K562 (cell line): ENCODE measurements at regions not wholly inside any gene's neighbourhood (a gene's known extent, or its start where the extent isn't known, plus 50 kb on each side); places are given as distances from the start of the nearest gene placed in this dataset.

Experiments
- ATAC-seq: fragments of 200-7000 bp; cut with Tn5 transposase; 3 replicates; pipeline ENCODE4 v1.9.1; 2020; ENCODE audit warnings: moderate library complexity
- BruUV-seq: library from RNA; stranded (reverse); fragments of 400-500 nt; replicated peaks from 2 replicates; lab custom pipeline; 2021; lab: Mats Ljungman, UMichigan
- CTCF ChIA-PET: fragments of 300-600 bp; formaldehyde crosslinking; extraction: SDS; loops from one replicate; lab custom pipeline; 2021; ENCODE audit warnings: low intra/inter-chr PET ratio; lab: Yijun Ruan, JAX
- POLR2A ChIA-PET: fragments of 300-600, 350-650 bp; sonication (Branson Sonifier 250); formaldehyde crosslinking; extraction: SDS; loops from one replicate; lab custom pipeline; 2021; ENCODE audit warnings: antibody characterized with exemption, inconsistent platforms; lab: Yijun Ruan, JAX
- DNase-seq, 4 experiments: peaks; one replicate each; pipeline versions ENCODE4 v3.0.0 to v3.0.0-alpha.2; 2011 to 2018; ENCODE audit warnings: low spot score in 3 of 4, mixed read lengths in 3 of 4; ENCODE audit errors: extremely low read depth in 1 of 4
- FAIRE-seq: peaks from 2 replicates; lab custom pipeline; 2011; peaks lifted over from hg19 to GRCh38; lab: Jason Lieb, UNC
- H2AFZ ChIP-seq: 2 replicates; pipeline ENCODE4 v1.6.0; 2011; ENCODE audit warnings: low read depth, low read length, control low read depth, inconsistent platforms
- H3K27ac ChIP-seq: fragments of 200-600 bp; 3 replicates; pipeline ENCODE4 v1.8.0; 2011; ENCODE audit warnings: low read depth, mild to moderate bottlenecking, control low read depth, inconsistent platforms, low read length, moderate library complexity, mixed read lengths; ENCODE audit errors: extremely low read depth
- H3K27me3 ChIP-seq, 2 experiments: fragments of 300-600 bp in 1 of 2; 2 replicates in 1 of 2; 3 replicates in 1 of 2; pipeline versions ENCODE4 v1.6.0 to v1.8.0; 2011; ENCODE audit warnings: inconsistent platforms in 2 of 2, low read length in 2 of 2, mild to moderate bottlenecking in 1 of 2, mixed read lengths in 1 of 2, moderate library complexity in 1 of 2; ENCODE audit not compliant: control insufficient read depth in 2 of 2, insufficient read depth in 2 of 2
- H3K36me3 ChIP-seq: fragments of 300-600 bp; 3 replicates; pipeline ENCODE4 v1.8.0; 2011; ENCODE audit warnings: mild to moderate bottlenecking, low read length, inconsistent platforms; ENCODE audit not compliant: control insufficient read depth, insufficient read depth
- H3K4me1 ChIP-seq, 2 experiments: fragments of 200-600 bp in 1 of 2; replicated peaks in 1 of 2; 2 replicates in 1 of 2; 3 replicates in 1 of 2; pipeline versions ENCODE4 v1.5.1 to v1.8.0; 2011; ENCODE audit warnings: inconsistent platforms in 2 of 2, low read length in 2 of 2, mild to moderate bottlenecking in 1 of 2, mixed read lengths in 1 of 2, moderate library complexity in 1 of 2; ENCODE audit not compliant: control insufficient read depth in 2 of 2, insufficient read depth in 2 of 2
- H3K4me2 ChIP-seq: 2 replicates; pipeline ENCODE4 v1.6.1; 2011; ENCODE audit warnings: low read length, control low read depth, inconsistent platforms, mixed read lengths; ENCODE audit not compliant: insufficient read depth
- H3K4me3 ChIP-seq: fragments of 200-600 bp; sonication (generic), shearing (Covaris generic); 2 replicates; pipeline ENCODE4 v1.5.1; 2016; ENCODE audit warnings: control low read depth, inconsistent platforms
- H3K79me2 ChIP-seq: fragments of 200-600 bp; 3 replicates; pipeline ENCODE4 v1.8.0; 2011; ENCODE audit warnings: low read length, inconsistent platforms; ENCODE audit not compliant: control insufficient read depth, insufficient read depth
- H3K9ac ChIP-seq, 2 experiments: 2 replicates each; pipeline versions ENCODE4 v1.6.0 to v1.6.1; 2011; ENCODE audit warnings: low read depth in 2 of 2, low read length in 2 of 2, control low read depth in 1 of 2, inconsistent platforms in 1 of 2, mild to moderate bottlenecking in 1 of 2, mixed read lengths in 1 of 2; ENCODE audit not compliant: insufficient read depth in 1 of 2
- H3K9me1 ChIP-seq: one replicate; pipeline ENCODE4 v1.6.0; 2011; ENCODE audit warnings: inconsistent platforms, mild to moderate bottlenecking, low read length, moderate library complexity; ENCODE audit not compliant: control insufficient read depth, insufficient read depth
- H3K9me3 ChIP-seq: replicated peaks from 2 replicates; pipeline ENCODE4 v1.5.1; 2011; ENCODE audit warnings: low read depth, low read length, inconsistent platforms; ENCODE audit not compliant: control insufficient read depth, insufficient read depth
- H4K20me1 ChIP-seq: replicated peaks from 2 replicates; pipeline ENCODE4 v1.6.1; 2011; ENCODE audit warnings: low read length, inconsistent platforms, mixed read lengths; ENCODE audit not compliant: control insufficient read depth, insufficient read depth
- ASH1L ChIP-seq: fragments of 450-650 bp; IDR thresholded peaks from 2 replicates; pipeline ENCODE4 v1.6.1; 2018; ENCODE audit warnings: borderline replicate concordance, mild to moderate bottlenecking, low read depth; ENCODE audit not compliant: partially characterized antibody
- CBFA2T2 ChIP-seq: fragments of 450-650 bp; conservative IDR thresholded peaks from 2 replicates; pipeline ENCODE4 v1.6.1; 2017; ENCODE audit warnings: mild to moderate bottlenecking
- FOXK1 ChIP-seq: sonication (generic); formaldehyde crosslinking; IDR thresholded peaks from 2 replicates; pipeline ENCODE4 v1.8.0; 2022; ENCODE audit warnings: missing genetic modification reagents, mild to moderate bottlenecking, borderline replicate concordance
- HDGF ChIP-seq: fragments of 450-650 bp; IDR thresholded peaks from 2 replicates; pipeline ENCODE4 v1.6.1; 2016
- HMGN3 ChIP-seq: IDR thresholded peaks from 2 replicates; pipeline ENCODE4 v1.6.1; 2011; ENCODE audit warnings: borderline replicate concordance, low read depth, mild to moderate bottlenecking, mixed read lengths, low read length; ENCODE audit not compliant: insufficient read length; ENCODE audit errors: extremely low read depth
- HNRNPLL ChIP-seq: fragments of 200-400 bp; formaldehyde crosslinking; IDR thresholded peaks from 2 replicates; pipeline ENCODE4 v1.6.1; 2017; ENCODE audit warnings: low read length, low read depth, mild to moderate bottlenecking; ENCODE audit not compliant: poor library complexity, severe bottlenecking
- KAT2B ChIP-seq: IDR thresholded peaks from one replicate; pipeline ENCODE4 v1.6.1; 2012; ENCODE audit warnings: low read depth, mild to moderate bottlenecking, control low read depth, inconsistent platforms, low read length, moderate library complexity
- MYC ChIP-seq, 2 experiments: fragments of 250-450 bp in 1 of 2; sonication (Bioruptor Pico) in 1 of 2; IDR thresholded peaks; 2 replicates each; pipeline versions ENCODE4 v1.5.1 to v1.6.1; 2012 to 2021; ENCODE audit warnings: low read depth in 2 of 2, borderline replicate concordance in 1 of 2, improper control_type of control experiment in 1 of 2, low read length in 1 of 2, mild to moderate bottlenecking in 1 of 2, moderate library complexity in 1 of 2
- NR2C2 ChIP-seq, 2 experiments: fragments of 200-800 bp in 1 of 2; sonication (Bioruptor generic) in 1 of 2; sonication (generic) in 1 of 2; formaldehyde crosslinking in 1 of 2; IDR thresholded peaks; 2 replicates each; pipeline versions ENCODE4 v1.6.1 to v1.8.0; 2016 to 2022; ENCODE audit warnings: mild to moderate bottlenecking in 1 of 2, missing compliant biosample characterization in 1 of 2, missing genetic modification characterization in 1 of 2, missing genetic modification reagents in 1 of 2
- SIRT6 ChIP-seq: IDR thresholded peaks from one replicate; pipeline ENCODE4 v1.6.1; 2012; ENCODE audit warnings: low read depth, mild to moderate bottlenecking, control low read depth, inconsistent platforms, low read length, moderate library complexity
- STAT5B ChIP-seq: fragments of 250-450 bp; sonication (Bioruptor Pico); IDR thresholded peaks from 2 replicates; pipeline ENCODE4 v1.8.0; 2021; ENCODE audit warnings: mild to moderate bottlenecking, inconsistent platforms
- TAF15 ChIP-seq: fragments of 200-400 bp; formaldehyde crosslinking; IDR thresholded peaks from 2 replicates; pipeline ENCODE4 v1.6.1; 2017; ENCODE audit warnings: mild to moderate bottlenecking, low read depth, low read length, moderate library complexity
- XRCC4 ChIP-seq: IDR thresholded peaks from one replicate; pipeline ENCODE4 v1.6.1; 2011; ENCODE audit not compliant: insufficient read depth, insufficient read length; ENCODE audit errors: extremely low read depth
- ZNF444 ChIP-seq: fragments of 250-450 bp; sonication (Bioruptor Pico); IDR thresholded peaks from 2 replicates; pipeline ENCODE4 v1.4.0; 2020; ENCODE audit warnings: mild to moderate bottlenecking, moderate library complexity
- ZNF551 ChIP-seq: fragments of 250-450 bp; sonication (Bioruptor Pico); IDR thresholded peaks from 2 replicates; pipeline ENCODE4 v1.5.0; 2021; ENCODE audit warnings: mild to moderate bottlenecking, moderate library complexity
- WGBS: fragments of 100-300 bp; shearing (Covaris generic); methylation state at CpG from one replicate; pipeline ENCODE4 v1.1.6; 2016; ENCODE audit warnings: low coverage, mixed read lengths; ENCODE audit not compliant: insufficient coverage; ENCODE audit errors: missing lambda C conversion rate; 5-methylcytosine and 5-hydroxymethylcytosine counted together
- in situ Hi-C: fragments of 300-500 bp; cut with MboI; formaldehyde crosslinking; loops from 4 replicates; pipeline ENCODE4 v1.15.0; 2018; ENCODE audit warnings: inconsistent platforms, mixed read lengths
- intact Hi-C: fragments of 100-400 bp; cut with micrococcal nuclease; formaldehyde crosslinking; loops from 2 replicates; pipeline ENCODE4 v1.14.2; 2022
- TF ChIP-seq, protein P1 (sequence below): fragments of 450-650 bp; formaldehyde crosslinking; IDR thresholded peaks from 2 replicates; pipeline ENCODE4 v1.4.0; 2022; ENCODE audit warnings: mild to moderate bottlenecking, moderate library complexity
- TF ChIP-seq, protein P2 (sequence below): sonication (generic); formaldehyde crosslinking; IDR thresholded peaks from 2 replicates; pipeline ENCODE4 v1.8.0; 2022; ENCODE audit warnings: missing genetic modification reagents, mild to moderate bottlenecking, moderate library complexity, borderline replicate concordance
- TF ChIP-seq, protein P3 (sequence below): fragments of 250-450 bp; sonication (Bioruptor Pico); IDR thresholded peaks from 2 replicates; pipeline ENCODE4 v1.4.0; 2020; ENCODE audit warnings: mild to moderate bottlenecking, moderate library complexity, borderline replicate concordance

DNA sequence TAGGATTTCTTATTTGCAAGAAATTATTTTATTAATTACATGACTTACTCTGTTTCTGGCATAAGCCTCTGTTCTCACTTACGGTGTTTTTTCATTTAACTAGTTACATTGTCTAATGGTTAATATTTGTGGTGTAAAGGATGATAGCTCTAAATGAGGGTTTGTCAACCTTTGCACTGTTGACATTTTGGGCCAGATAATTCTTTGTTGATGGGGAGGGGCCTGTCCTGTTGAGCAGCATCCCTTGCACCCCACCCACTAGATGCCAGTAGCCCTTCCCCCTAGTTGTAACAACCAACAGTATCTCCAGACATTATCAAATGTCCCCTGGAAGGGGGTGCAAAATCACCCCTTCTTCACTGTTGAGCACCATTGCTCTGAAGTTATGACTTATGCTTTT lies 83.6 kb upstream of the SLC44A3 start:
- no peak overlapping the region for H3K4me3 ChIP-seq
- no peak overlapping the region for H3K27ac ChIP-seq
- FAIRE-seq, result no peak
- no peaks in the 10 kb centered on the region for H4K20me1 ChIP-seq
- H3K9me3 ChIP-seq, result no peaks in the 10 kb centered on the region
- no peak for DNase-seq
- no TSS peak for BruUV-seq
- H3K9ac ChIP-seq, result no peak overlapping the region
- no peaks in the 10 kb centered on the region for H3K9me1 ChIP-seq
- CTCF ChIA-PET, result no interaction called here
- no peak for TF ChIP-seq NR2C2 (CRISPR knock-in tag; IDR thresholded peaks at IDR 0.05)
- TF ChIP-seq NR2C2 (tag; IDR thresholded peaks at IDR 0.05), result no peak
- TF ChIP-seq HMGN3, result no peak
- no peak for TF ChIP-seq STAT5B (CRISPR knock-in tag)
- no peak for TF ChIP-seq ZNF444 (CRISPR knock-in tag)
- no peak for TF ChIP-seq MYC (IDR thresholded peaks at IDR 0.05; ENCODE audit: low read depth, low read length)
- no peak for TF ChIP-seq MYC (CRISPR knock-in tag; IDR thresholded peaks at IDR 0.05; ENCODE audit: borderline replicate concordance, low read depth)
- TF ChIP-seq HDGF, result no peak
- TF ChIP-seq, protein P1, sequence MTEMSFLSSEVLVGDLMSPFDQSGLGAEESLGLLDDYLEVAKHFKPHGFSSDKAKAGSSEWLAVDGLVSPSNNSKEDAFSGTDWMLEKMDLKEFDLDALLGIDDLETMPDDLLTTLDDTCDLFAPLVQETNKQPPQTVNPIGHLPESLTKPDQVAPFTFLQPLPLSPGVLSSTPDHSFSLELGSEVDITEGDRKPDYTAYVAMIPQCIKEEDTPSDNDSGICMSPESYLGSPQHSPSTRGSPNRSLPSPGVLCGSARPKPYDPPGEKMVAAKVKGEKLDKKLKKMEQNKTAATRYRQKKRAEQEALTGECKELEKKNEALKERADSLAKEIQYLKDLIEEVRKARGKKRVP (CRISPR knock-in tag), result no peak
- no peak for TF ChIP-seq CBFA2T2
- TF ChIP-seq, protein P2, sequence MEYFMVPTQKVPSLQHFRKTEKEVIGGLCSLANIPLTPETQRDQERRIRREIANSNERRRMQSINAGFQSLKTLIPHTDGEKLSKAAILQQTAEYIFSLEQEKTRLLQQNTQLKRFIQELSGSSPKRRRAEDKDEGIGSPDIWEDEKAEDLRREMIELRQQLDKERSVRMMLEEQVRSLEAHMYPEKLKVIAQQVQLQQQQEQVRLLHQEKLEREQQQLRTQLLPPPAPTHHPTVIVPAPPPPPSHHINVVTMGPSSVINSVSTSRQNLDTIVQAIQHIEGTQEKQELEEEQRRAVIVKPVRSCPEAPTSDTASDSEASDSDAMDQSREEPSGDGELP (CRISPR knock-in tag), result no peak
- no peak for TF ChIP-seq TAF15
- TF ChIP-seq HNRNPLL, result no peak
- no peak for TF ChIP-seq XRCC4
- TF ChIP-seq ZNF551, result no peak
- TF ChIP-seq SIRT6, result no peak
- no peak for TF ChIP-seq KAT2B
- TF ChIP-seq ASH1L, result no peak
- TF ChIP-seq FOXK1 (CRISPR knock-in tag), result no peak
- TF ChIP-seq, protein P3, sequence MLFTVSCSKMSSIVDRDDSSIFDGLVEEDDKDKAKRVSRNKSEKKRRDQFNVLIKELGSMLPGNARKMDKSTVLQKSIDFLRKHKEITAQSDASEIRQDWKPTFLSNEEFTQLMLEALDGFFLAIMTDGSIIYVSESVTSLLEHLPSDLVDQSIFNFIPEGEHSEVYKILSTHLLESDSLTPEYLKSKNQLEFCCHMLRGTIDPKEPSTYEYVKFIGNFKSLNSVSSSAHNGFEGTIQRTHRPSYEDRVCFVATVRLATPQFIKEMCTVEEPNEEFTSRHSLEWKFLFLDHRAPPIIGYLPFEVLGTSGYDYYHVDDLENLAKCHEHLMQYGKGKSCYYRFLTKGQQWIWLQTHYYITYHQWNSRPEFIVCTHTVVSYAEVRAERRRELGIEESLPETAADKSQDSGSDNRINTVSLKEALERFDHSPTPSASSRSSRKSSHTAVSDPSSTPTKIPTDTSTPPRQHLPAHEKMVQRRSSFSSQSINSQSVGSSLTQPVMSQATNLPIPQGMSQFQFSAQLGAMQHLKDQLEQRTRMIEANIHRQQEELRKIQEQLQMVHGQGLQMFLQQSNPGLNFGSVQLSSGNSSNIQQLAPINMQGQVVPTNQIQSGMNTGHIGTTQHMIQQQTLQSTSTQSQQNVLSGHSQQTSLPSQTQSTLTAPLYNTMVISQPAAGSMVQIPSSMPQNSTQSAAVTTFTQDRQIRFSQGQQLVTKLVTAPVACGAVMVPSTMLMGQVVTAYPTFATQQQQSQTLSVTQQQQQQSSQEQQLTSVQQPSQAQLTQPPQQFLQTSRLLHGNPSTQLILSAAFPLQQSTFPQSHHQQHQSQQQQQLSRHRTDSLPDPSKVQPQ, result no peak
- TF ChIP-seq, all 486 proteins: peak for 0
- POLR2A ChIA-PET, result no interaction called here
- H3K4me1 ChIP-seq, result peaks cover 0 to 3% of the 10 kb centered on the region in 2 experiments; a peak in 1 of 5 replicates
- intact Hi-C loops, result no loop called here
- H3K36me3 ChIP-seq, result no peaks in the 10 kb centered on the region
- no peak overlapping the region for H3K4me2 ChIP-seq
- no peaks in the 10 kb centered on the region for H3K79me2 ChIP-seq
- H3K27me3 ChIP-seq, result no peaks in the 10 kb centered on the region
- no peak overlapping the region for H2AFZ ChIP-seq
- no peak for ATAC-seq
- WGBS, result 50% methylated on average over 1 of the region's 1 CpG
- in situ Hi-C loops, result no loop called here
